ENCODE measurements at regions not wholly inside any gene's neighbourhood (a gene's known extent, or its start where the extent isn't known, plus 50 kb on each side); places are given as distances from the start of the nearest gene placed in this dataset.

- TF ChIP-seq, protein P1, sequence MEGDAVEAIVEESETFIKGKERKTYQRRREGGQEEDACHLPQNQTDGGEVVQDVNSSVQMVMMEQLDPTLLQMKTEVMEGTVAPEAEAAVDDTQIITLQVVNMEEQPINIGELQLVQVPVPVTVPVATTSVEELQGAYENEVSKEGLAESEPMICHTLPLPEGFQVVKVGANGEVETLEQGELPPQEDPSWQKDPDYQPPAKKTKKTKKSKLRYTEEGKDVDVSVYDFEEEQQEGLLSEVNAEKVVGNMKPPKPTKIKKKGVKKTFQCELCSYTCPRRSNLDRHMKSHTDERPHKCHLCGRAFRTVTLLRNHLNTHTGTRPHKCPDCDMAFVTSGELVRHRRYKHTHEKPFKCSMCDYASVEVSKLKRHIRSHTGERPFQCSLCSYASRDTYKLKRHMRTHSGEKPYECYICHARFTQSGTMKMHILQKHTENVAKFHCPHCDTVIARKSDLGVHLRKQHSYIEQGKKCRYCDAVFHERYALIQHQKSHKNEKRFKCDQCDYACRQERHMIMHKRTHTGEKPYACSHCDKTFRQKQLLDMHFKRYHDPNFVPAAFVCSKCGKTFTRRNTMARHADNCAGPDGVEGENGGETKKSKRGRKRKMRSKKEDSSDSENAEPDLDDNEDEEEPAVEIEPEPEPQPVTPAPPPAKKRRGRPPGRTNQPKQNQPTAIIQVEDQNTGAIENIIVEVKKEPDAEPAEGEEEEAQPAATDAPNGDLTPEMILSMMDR (conservative IDR thresholded peaks at IDR 0.05) = no peak
- no peak for TF ChIP-seq ZFX (IDR thresholded peaks at IDR 0.05)
Observed at GRCh38 chr14:97543816-97544215, 746.6 kb downstream of the VRK1 start.
